GM19372 (cell line): ENCODE measurements at regions not wholly inside any gene's neighbourhood (a gene's known extent, or its start where the extent isn't known, plus 50 kb on each side); places are given as distances from the start of the nearest gene placed in this dataset.

Experiments used
- ATAC-seq: cut with Tn5 transposase; IDR thresholded peaks from one replicate; pipeline ENCODE4 v1.9.1; 2021; ENCODE audit warnings: mild to moderate bottlenecking, low read depth, moderate library complexity; ENCODE audit not compliant: unreplicated experiment

DNA sequence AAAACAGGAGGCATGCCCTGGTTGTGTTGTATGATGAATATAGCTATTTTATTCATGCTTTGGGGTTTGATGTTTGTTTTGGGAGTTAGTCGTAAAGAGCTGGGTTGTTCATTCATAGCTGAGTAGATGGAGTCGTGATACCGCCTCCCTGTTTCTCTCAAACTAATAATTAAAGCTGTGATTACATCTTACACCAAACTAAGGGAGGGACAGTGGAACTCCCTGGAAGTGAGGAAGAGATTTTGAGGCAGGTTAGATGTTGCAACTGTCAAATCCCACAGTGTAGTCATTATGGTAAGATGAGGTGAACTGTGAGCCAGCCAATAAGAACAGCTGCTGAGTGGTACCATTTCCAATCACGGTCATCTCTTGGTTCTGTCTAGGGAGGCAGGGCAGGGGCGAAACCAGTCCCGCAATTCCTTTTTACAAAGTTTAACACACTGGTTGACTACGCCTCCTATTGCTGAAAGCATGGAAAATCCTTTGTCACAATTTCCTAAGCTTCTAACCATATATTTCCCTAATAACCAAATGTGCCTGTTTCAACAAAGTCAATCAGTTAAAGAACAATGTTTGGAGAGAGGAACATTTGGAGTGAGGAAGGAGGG is 207.6 kb upstream of the SERP2 start:
- no peak for ATAC-seq

DNA sequence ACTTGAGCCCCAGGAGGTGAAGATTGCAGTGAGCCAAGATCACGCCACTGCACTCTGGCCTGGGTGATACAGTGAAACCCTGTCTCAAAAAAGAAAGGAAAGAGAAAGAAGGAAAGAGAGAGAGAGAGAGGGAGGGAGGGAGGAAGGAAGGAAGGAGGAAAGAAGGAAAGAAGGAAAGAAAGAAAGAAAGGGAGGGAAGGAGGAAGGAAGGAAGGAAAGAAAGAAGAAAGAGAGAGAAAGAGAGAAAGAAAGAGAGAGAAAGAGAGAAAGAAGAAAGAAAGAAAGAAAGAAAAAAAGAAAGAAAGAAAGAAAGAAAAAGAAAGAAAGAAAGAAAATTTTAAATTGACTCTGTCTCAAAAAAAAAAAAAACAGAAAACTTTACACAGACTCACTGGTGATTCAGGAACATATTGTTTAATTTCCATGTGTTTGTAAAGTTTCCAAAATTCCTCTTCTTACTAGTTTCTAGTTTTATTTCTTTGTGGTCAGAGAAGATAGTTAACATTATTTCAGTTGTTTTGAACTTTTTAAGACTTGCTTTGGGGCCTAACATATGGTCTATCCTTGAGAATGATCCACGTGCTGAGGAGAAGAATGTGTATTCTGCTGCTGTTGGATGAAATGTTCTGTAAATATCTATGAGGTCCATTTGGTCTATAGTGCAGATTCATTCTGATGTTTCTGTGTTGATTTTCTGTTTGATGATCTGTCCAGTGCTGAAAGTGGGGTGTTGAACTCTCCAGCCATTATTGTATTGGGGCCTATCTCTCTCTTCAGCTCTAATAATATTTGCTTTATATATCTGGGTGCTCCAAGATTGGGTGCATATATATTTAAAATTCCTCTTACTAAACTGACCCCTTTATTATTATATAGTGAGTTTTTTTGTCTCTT is 204.4 kb upstream of the SERP2 start:
- ATAC-seq: no peak

DNA sequence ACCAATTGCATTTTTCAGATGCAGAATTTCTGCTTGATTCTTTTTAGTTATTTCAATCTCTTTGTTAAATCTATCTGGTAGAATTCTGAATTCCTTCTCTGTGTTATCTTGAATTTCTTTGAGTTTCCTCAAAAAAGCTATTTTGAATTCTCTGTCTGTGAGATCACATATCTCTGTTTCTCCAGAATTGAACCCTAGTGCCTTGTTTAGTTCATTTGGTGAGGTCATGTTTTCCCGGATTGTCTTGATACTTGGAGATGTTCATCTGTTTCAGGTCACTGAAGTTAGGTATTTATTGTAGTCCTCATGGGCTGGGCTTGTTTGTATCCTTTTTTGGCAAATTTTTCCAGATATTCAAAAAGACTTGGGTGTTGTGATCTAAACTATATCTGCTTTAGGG is 202.9 kb upstream of the SERP2 start:
- no peak for ATAC-seq

DNA sequence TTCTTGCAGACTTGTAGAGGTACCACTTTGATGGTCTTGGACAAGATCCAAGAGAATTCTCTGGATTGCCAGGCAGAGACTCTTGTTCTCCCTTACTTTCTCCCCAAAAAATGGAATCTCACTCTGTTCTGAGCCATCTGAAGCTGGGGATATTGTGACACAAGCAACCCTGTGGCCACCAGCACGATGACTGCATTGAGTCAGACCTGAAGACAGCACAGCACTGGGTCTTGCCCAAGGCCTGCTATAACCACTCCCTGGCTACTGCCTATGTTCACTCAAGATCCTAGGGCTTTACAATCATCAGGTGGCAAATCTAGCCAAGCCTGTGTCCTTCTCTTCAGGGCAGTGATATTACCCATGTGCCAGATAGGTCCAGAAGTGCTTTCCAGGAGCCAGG is 202.5 kb upstream of the SERP2 start:
- ATAC-seq: no peak

DNA sequence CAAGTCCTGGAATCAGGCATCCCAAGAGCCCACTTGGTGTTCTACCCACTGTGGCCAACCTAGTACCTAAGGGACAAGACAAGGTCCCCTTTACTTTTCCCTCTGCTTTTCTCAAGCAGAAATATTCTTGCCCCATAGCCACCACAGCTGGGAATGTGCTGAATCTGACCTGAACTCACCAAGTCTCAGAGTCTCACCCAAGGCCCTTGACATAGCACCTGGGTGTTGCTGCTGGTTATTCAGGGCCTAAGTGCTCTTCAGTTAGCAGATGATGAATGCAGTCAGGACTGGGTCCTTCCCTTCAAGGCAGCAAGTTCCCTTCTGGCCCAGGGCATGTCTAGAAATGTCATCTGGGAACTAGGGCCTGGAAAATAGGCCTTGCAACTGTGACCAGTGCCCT is 201.8 kb upstream of the SERP2 start:
- ATAC-seq: no peak

- no peak for ATAC-seq
Observed at GRCh38 chr13:44172281-44172810, 201.3 kb upstream of the SERP2 start.

GRCh38 chr13:44174769-44175425 is 198.7 kb upstream of the SERP2 start:
- no peak for ATAC-seq

DNA sequence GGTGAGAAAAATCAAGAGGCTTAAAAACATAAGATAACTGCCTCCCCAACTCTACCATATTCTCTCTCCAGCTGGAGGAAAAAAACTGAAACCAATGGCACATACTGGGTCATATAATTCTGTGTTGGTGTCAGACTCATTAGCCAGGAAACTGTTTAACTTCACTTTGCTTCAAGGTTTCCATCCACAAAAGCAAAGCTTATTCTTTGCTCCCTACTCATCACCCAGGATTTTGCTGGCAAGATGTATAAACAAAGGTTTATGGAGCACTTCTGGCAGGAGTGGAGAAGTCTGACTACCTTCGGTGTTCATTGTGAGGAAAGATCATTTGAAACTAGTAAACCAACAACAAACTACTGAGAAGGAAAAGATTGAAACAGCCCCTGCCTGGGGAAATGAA is 197.5 kb upstream of the SERP2 start:
- ATAC-seq: no peak

DNA sequence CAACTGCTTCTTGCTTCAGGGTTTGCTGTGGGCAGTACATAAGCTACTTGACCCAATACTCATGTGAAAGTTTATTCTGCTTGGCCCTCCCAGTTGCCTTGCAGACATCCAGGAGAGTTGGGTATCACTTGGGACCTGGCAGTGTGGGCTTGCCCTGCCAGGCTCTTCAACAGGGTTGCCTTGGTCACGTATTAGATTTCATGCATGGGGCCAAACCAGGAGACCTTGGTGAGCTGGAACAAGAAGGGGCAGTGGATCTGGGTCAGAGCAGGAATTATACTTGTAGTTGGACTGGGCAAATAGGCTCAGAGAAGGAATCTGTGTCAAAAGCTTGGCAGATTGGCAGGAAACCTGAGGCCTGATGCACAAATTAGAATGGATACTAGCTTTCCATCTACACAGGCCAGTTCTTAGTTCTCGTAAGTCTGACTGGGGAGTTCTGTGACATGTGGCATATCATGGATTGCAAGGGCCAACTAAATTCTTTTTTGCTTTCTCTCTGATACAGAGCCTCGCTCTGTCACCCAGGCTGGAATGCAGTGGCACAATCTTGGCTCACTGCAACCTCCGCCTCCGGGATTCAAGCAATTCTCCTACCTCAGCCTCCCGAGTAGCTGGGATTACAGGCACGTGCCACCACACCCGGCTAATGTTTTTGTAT is 192.6 kb upstream of the SERP2 start:
- ATAC-seq: no peak

DNA sequence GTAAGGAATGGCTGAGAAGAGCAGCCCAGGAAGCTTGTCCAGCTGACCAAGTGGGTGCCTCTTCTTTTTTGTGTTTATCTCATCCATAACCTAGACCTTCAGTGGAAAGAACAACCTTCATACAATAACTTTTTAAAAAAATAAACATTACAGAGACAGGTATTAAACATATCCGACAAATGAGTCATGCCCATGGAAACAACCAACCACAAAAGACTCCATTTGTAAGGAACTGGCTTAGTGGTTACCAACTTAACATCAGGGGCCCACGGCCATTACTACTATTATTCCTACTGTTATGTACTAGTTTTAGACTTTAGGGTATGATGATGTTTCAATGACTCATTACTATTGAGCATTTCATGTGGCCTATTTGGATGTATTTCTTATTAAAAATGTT is 191.7 kb upstream of the SERP2 start:
- ATAC-seq: no peak

GRCh38 chr13:44184740-44185139 is 188.9 kb upstream of the SERP2 start:
- no peak for ATAC-seq

GRCh38 chr13:44188257-44188656 is 185.4 kb upstream of the SERP2 start:
- no peak for ATAC-seq

- no peak for ATAC-seq
Observed at GRCh38 chr13:44189085-44189484, 184.5 kb upstream of the SERP2 start.

DNA sequence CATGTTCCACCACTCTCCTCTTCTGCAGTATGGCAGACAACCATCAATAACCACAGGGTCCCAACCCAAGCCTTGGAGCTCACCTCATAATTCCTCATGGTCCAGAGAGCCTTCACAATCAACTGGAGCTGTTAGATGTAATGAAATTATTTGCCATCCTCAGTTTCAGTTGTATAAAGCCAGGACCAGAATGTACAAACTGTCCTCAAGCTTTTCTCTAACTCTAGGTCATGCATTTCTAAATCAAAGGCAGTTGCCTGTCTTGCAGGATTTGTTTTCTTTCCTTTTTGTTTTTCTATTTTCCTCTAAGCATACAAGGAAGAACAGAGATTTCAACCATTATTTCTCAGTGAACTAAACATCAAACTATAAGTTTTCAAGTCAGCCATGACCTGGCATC is 182.5 kb upstream of the SERP2 start:
- no peak for ATAC-seq

DNA sequence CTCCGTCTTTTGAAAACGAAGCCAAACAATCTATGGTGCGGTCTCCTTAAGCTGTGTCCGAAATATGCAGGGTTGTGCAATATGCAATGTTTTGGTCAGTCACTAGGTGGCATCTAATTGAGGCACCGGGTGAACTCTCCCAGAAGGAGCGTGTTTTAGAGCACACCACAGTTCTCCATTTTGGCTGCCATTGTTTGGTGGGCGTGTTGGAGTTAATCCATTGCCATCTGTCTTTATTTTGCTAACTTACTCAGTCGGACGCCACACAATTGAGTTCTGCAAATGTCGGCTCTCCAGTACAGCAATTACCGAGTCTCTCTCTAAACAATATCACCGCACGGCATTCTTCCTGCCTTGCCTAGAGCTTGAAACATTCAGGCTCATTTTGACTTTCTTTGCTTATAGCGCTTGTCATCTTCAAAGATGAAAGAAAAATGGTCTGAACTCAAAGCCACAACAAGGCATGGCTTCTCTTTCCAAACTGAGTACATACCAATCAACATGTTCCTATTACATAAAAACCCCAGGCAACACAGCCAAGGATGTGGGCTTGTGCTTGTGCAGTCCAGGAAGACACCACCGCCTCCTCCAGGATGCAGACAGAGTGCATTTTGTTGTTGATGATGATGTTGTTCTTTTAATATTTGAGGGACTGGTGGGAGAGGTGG is 182.0 kb upstream of the SERP2 start:
- ATAC-seq: no peak

DNA sequence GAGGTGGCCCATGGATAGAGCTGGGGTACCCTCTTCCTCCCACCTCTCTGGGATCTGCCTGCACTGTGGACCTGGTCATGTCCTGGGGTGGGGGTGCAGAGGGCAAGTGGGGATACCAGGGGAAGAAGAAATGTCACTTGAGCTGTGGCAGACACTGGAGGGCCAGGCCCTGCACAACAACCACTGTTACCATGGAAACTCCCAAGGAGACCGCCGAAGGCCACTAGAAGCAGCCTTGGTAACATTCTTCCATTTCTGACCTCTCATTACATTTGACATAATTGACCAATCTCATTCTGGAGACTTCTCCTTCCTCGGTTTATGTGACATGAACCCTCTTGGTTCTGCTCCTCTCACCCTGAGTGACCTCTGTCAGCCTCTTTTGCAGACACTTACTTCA is 179.9 kb upstream of the SERP2 start:
- no peak for ATAC-seq

- ATAC-seq: no peak
Observed at GRCh38 chr13:44195245-44195644, 178.4 kb upstream of the SERP2 start.

DNA sequence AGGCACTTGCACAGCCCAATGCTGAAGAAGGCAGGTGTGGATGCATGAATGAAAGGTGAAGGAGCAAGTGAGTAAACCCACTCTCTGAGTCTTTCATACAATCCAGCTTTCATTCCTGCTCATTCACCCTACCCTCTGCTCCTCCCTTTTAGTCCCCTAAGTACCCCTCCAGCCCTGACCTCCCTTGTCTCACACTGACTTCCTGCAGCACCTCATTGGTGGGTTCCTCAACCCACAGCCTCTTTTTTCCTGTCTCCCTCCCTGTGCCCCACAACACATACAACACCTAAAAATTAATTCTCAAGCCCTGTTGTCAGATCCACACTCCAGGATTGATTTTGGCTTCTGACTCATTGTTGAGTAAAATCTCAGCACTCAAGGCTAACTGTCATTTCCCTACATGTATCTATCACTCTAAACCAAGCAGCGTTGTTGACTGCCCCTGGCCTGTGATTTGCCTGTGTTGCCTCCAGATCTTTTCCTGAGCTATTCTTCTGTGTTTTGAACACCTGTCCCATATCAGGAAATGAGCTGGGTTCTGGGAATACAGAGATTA is 177.3 kb upstream of the SERP2 start:
- ATAC-seq: no peak

DNA sequence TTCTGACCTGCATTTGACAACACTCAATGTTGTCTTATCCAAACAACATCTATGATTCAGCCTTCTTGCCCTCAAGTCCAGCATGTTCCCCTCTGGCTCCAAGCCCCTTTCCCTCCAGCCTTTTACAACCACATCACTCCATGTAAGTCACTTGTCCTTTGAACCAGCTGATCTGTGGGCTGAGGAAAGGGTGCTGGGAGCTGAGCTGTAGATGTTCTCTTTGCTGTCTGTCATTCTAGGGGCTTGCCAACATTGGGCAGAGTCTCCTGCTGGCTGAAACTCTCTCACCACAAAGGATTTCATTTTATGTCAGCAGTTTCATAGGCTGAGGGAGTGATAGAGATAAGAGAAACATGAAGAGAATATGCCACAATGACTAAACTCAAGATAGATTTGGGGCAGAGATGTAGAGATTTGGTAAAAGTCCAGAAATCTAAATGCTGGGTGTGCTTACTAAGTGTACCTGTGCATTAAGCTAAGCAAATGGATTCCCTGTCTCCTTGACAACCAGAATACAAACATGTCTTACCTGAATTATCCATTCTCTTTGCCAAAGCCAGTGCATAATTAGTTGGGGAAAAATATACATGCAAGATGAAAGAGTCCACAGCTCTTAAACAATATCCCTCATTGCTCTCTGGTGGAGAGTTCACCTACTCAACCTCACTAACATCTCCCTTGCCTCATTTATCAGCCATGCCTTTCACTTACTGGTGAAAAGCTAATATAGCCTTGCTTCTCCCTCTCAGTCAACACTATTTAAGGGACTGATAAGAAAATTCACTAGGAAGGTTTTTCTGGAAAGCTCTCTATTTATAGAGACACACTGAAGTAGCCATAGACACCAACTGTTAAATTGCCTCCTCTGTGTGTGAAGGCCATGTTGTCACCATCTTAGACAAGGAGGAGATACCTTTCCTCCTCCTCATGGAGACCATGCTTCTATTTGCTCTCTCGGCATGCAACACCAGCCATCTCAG is 175.5 kb upstream of the SERP2 start:
- ATAC-seq: no peak
